ENCODE measurements at regions not wholly inside any gene's neighbourhood (a gene's known extent, or its start where the extent isn't known, plus 50 kb on each side); places are given as distances from the start of the nearest gene placed in this dataset.

GRCh38 chr12:28855761-28856310 is 293.2 kb upstream of the FAR2 start:
- H3K79me1 ChIP-seq (ENCODE audit: insufficient read depth, low read depth, low read length, poor library complexity, severe bottlenecking): no peaks in the 10 kb centered on the region
- no CpG with 5 or more reads among the region's 4 CpGs for WGBS (ENCODE audit: extremely low coverage, insufficient read length, low lambda C conversion rate)
- H3K23me2 ChIP-seq (ENCODE audit: insufficient read length, low read depth, low read length, poor library complexity, severe bottlenecking): no peaks in the 10 kb centered on the region
- no peaks in the 10 kb centered on the region for H3K9me3 ChIP-seq (ENCODE audit: control insufficient read depth, low read depth, low read length)
- H3K79me2 ChIP-seq (ENCODE audit: insufficient read depth, low read length): no peaks in the 10 kb centered on the region
- H2BK15ac ChIP-seq (ENCODE audit: low read depth, low read length): no peak overlapping the region
- H2AK5ac ChIP-seq (ENCODE audit: insufficient read length, low read length): no peak overlapping the region
- no peak overlapping the region for H3K4ac ChIP-seq (ENCODE audit: low read depth, low read length)
- Mint-ChIP-seq H3K27me3 (ENCODE audit: low read depth) (no peaks in the 10 kb centered on the region), H3K27ac (no peak overlapping the region), H3K4me1 (peaks cover 12% of the 10 kb centered on the region in 2 experiments), H3K4me3 (no peak overlapping the region), H3K36me3 (ENCODE audit: insufficient read depth in 1 of 3, low read depth in 3 of 3) (no peaks in the 10 kb centered on the region), H3K9me3 (no peaks in the 10 kb centered on the region)
- no peak overlapping the region for H3K18ac ChIP-seq (ENCODE audit: insufficient read length, low read depth, low read length)
- no peak overlapping the region for H2BK5ac ChIP-seq (ENCODE audit: insufficient read length, low read length)
- H4K8ac ChIP-seq (replicated peaks; ENCODE audit: insufficient read length, low read depth, low read length): no peak overlapping the region
- H3K27me3 ChIP-seq (ENCODE audit: insufficient read depth, low read length): no peaks in the 10 kb centered on the region
- no peak for TF ChIP-seq CTCF (conservative IDR thresholded peaks at IDR 0.05)
- no peaks in the 10 kb centered on the region for H4K20me1 ChIP-seq (ENCODE audit: control insufficient read depth, insufficient read depth, insufficient read length)
- H3K23ac ChIP-seq (ENCODE audit: insufficient read length, low read depth, low read length): no peak overlapping the region
- H2BK120ac ChIP-seq (ENCODE audit: low read depth, low read length, poor library complexity, severe bottlenecking): no peak overlapping the region
- H2AFZ ChIP-seq (ENCODE audit: low read length): no peak overlapping the region
- no peak overlapping the region for H3K4me2 ChIP-seq (ENCODE audit: insufficient read depth, insufficient read length, low read length)
- no peak overlapping the region for H4K91ac ChIP-seq (ENCODE audit: insufficient read length, low read depth, low read length)
- no peak overlapping the region for H3K14ac ChIP-seq (ENCODE audit: insufficient read depth, low read length)
- DNase-seq: no peak
- no peak overlapping the region for H3K27ac ChIP-seq (ENCODE audit: insufficient read length, low read depth, low read length)
- no peak overlapping the region for H2BK20ac ChIP-seq (ENCODE audit: low read depth, low read length, poor library complexity, severe bottlenecking)
- H3K9ac ChIP-seq (ENCODE audit: extremely low read depth, insufficient read length, low read length): no peak overlapping the region
- H3T11ph ChIP-seq (ENCODE audit: low read length): no peak overlapping the region
- no peak overlapping the region for H2BK12ac ChIP-seq (ENCODE audit: insufficient read length, low read depth, low read length)
- peaks cover 3% of the 10 kb centered on the region; the same call in 1 of the 2 replicates for H3K4me1 ChIP-seq (ENCODE audit: insufficient read depth, low read length)
- H4K5ac ChIP-seq (ENCODE audit: insufficient read length, low read depth, low read length): no peak overlapping the region
- H3K56ac ChIP-seq (ENCODE audit: insufficient read length, low read depth, low read length): no peak overlapping the region

Data from H9 (cell line).